Activated CD4-positive, alpha-beta memory T cell treated with anti-CD3 and anti-CD28 coated beads for 36 hours (primary cell): ENCODE measurements at regions not wholly inside any gene's neighbourhood (a gene's known extent, or its start where the extent isn't known, plus 50 kb on each side); places are given as distances from the start of the nearest gene placed in this dataset.
"Not testable (repeated sequence)": the region's sequence is repeated elsewhere in the genome, so short reads cannot be mapped to it uniquely, and the experiment has no call there.

Source experiments
- CTCF ChIA-PET: fragments of 350-600 bp; sonication (Branson Sonifier 250); formaldehyde crosslinking; loops from one replicate; lab custom pipeline; 2021; ENCODE audit warnings: antibody characterized with exemption, inconsistent platforms; lab: Charles Lee
- POLR2A ChIA-PET: fragments of 350-600 bp; sonication (Branson Sonifier 250); formaldehyde crosslinking; loops from one replicate; lab custom pipeline; 2021; ENCODE audit warnings: antibody characterized with exemption; lab: Charles Lee
- DNase-seq: peaks from one replicate; pipeline ENCODE4 v3.0.0-alpha.2; 2020
- H3K27ac Mint-ChIP-seq: one replicate; pipeline ENCODE4 v1.8.0; 2021; ENCODE audit warnings: mixed read lengths
- H3K27me3 Mint-ChIP-seq: one replicate; pipeline ENCODE4 v1.8.0; 2021; ENCODE audit warnings: mixed read lengths
- H3K36me3 Mint-ChIP-seq: one replicate; pipeline ENCODE4 v1.8.0; 2021; ENCODE audit warnings: mixed read lengths
- H3K4me1 Mint-ChIP-seq: one replicate; pipeline ENCODE4 v1.8.0; 2021; ENCODE audit warnings: low read depth, mixed read lengths
- H3K4me3 Mint-ChIP-seq: one replicate; pipeline ENCODE4 v1.8.0; 2021; ENCODE audit warnings: mild to moderate bottlenecking, mixed read lengths
- H3K9me3 Mint-ChIP-seq: one replicate; pipeline ENCODE4 v1.8.0; 2021; ENCODE audit warnings: mixed read lengths
- intact Hi-C: fragments of 100-400 bp; cut with micrococcal nuclease; formaldehyde crosslinking; loops from one replicate; pipeline ENCODE4 v1.15.1; 2023

- intact Hi-C loops, H3K36me3 Mint-ChIP-seq, H3K27me3 Mint-ChIP-seq, H3K9me3 Mint-ChIP-seq, H3K27ac Mint-ChIP-seq, DNase-seq, CTCF ChIA-PET, H3K4me3 Mint-ChIP-seq, POLR2A ChIA-PET, H3K4me1 Mint-ChIP-seq: not testable (repeated sequence)
Observed at GRCh38 chr15:66976106-66976640, 89.2 kb upstream of the SMAD3 start.

GRCh38 chr15:66980326-66980725 lies 85.1 kb upstream of the SMAD3 start:
- intact Hi-C loops, H3K4me1 Mint-ChIP-seq, CTCF ChIA-PET, H3K9me3 Mint-ChIP-seq, H3K4me3 Mint-ChIP-seq, H3K27me3 Mint-ChIP-seq, H3K27ac Mint-ChIP-seq, DNase-seq, POLR2A ChIA-PET, H3K36me3 Mint-ChIP-seq: not testable (repeated sequence)

GRCh38 chr15:66981771-66982170 lies 83.6 kb upstream of the SMAD3 start:
- POLR2A ChIA-PET = no interaction called here
- no peaks in the 10 kb centered on the region for H3K36me3 Mint-ChIP-seq

GRCh38 chr15:66982250-66982649 lies 83.2 kb upstream of the SMAD3 start:
- Mint-ChIP-seq H3K9me3 (no peaks in the 10 kb centered on the region), H3K4me1 (no peaks in the 10 kb centered on the region), H3K36me3 (no peaks in the 10 kb centered on the region), H3K4me3 (no peak overlapping the region), H3K27me3 (peaks cover 7% of the 10 kb centered on the region), H3K27ac (no peak overlapping the region)
- ChIA-PET POLR2A (no interaction called here), CTCF (no interaction called here)
- intact Hi-C loops = no loop called here
- no peak for DNase-seq

More at GRCh38 chr15:66981771-66982170, 83.6 kb upstream of the SMAD3 start:
- Mint-ChIP-seq H3K4me1 (no peaks in the 10 kb centered on the region), H3K27me3 (peaks cover 7% of the 10 kb centered on the region), H3K9me3 (no peaks in the 10 kb centered on the region), H3K27ac (no peak overlapping the region), H3K4me3 (no peak overlapping the region)
- intact Hi-C loops = no loop called here
- no peak for DNase-seq
- CTCF ChIA-PET = no interaction called here

GRCh38 chr15:66982816-66983215 lies 82.6 kb upstream of the SMAD3 start:
- Mint-ChIP-seq H3K27me3 (peaks cover 7% of the 10 kb centered on the region), H3K4me3 (no peak overlapping the region), H3K9me3 (no peaks in the 10 kb centered on the region), H3K4me1 (no peaks in the 10 kb centered on the region), H3K36me3 (no peaks in the 10 kb centered on the region), H3K27ac (no peak overlapping the region)
- ChIA-PET CTCF (no interaction called here), POLR2A (no interaction called here)
- DNase-seq = no peak
- intact Hi-C loops = no loop called here

- Mint-ChIP-seq H3K27ac (no peak overlapping the region), H3K4me1 (no peaks in the 10 kb centered on the region), H3K36me3 (no peaks in the 10 kb centered on the region), H3K4me3 (no peak overlapping the region), H3K9me3 (no peaks in the 10 kb centered on the region), H3K27me3 (peaks cover 3% of the 10 kb centered on the region)
- intact Hi-C loops = no loop called here
- ChIA-PET CTCF (no interaction called here), POLR2A (no interaction called here)
- no peak for DNase-seq
Observed at GRCh38 chr15:66985653-66986052, 79.7 kb upstream of the SMAD3 start.

GRCh38 chr15:66986951-66987350 lies 78.5 kb upstream of the SMAD3 start:
- no peak for DNase-seq
- no peaks in the 10 kb centered on the region for H3K36me3 Mint-ChIP-seq
- no peak overlapping the region for H3K4me3 Mint-ChIP-seq
- intact Hi-C loops = no loop called here
- H3K27me3 Mint-ChIP-seq = peaks cover 3% of the 10 kb centered on the region
- CTCF ChIA-PET = interaction anchor here (0.9 kb wide), 1 partner anchor 318 kb away, joined by 4 read pairs; no protein-coding TSS in a partner anchor
- H3K4me1 Mint-ChIP-seq = no peaks in the 10 kb centered on the region
- H3K9me3 Mint-ChIP-seq = no peaks in the 10 kb centered on the region
- POLR2A ChIA-PET = no interaction called here
- no peak overlapping the region for H3K27ac Mint-ChIP-seq

- no peak overlapping the region for H3K4me3 Mint-ChIP-seq
- no peak overlapping the region for H3K27ac Mint-ChIP-seq
- H3K4me1 Mint-ChIP-seq = no peaks in the 10 kb centered on the region
- H3K36me3 Mint-ChIP-seq = no peaks in the 10 kb centered on the region
- H3K9me3 Mint-ChIP-seq = no peaks in the 10 kb centered on the region
- intact Hi-C loops = no loop called here
- ChIA-PET POLR2A (no interaction called here), CTCF (interaction anchor here (0.7 kb wide), 1 partner anchor 47 kb away, joined by 3 read pairs; no protein-coding TSS in a partner anchor)
- H3K27me3 Mint-ChIP-seq = no peaks in the 10 kb centered on the region
- DNase-seq = no peak
Observed at GRCh38 chr15:66993090-66993489, 72.3 kb upstream of the SMAD3 start.

- ChIA-PET CTCF (no interaction called here), POLR2A (no interaction called here)
- H3K27ac Mint-ChIP-seq = no peak overlapping the region
- intact Hi-C loops = no loop called here
- no peak overlapping the region for H3K4me3 Mint-ChIP-seq
- DNase-seq = no peak
- H3K36me3 Mint-ChIP-seq = no peaks in the 10 kb centered on the region
- no peaks in the 10 kb centered on the region for H3K4me1 Mint-ChIP-seq
- H3K27me3 Mint-ChIP-seq = no peaks in the 10 kb centered on the region
- peaks cover 7% of the 10 kb centered on the region for H3K9me3 Mint-ChIP-seq
Observed at GRCh38 chr15:66993874-66994696, 71.3 kb upstream of the SMAD3 start.

- H3K4me3 Mint-ChIP-seq = no peak overlapping the region
- DNase-seq = no peak
- H3K9me3 Mint-ChIP-seq = peaks cover 9% of the 10 kb centered on the region
- ChIA-PET CTCF (no interaction called here), POLR2A (no interaction called here)
- H3K4me1 Mint-ChIP-seq = no peaks in the 10 kb centered on the region
- no peaks in the 10 kb centered on the region for H3K27me3 Mint-ChIP-seq
- H3K36me3 Mint-ChIP-seq = no peaks in the 10 kb centered on the region
- intact Hi-C loops = no loop called here
- no peak overlapping the region for H3K27ac Mint-ChIP-seq
Observed at GRCh38 chr15:66994927-66995656, 70.3 kb upstream of the SMAD3 start.

GRCh38 chr15:66996094-66996493 lies 69.3 kb upstream of the SMAD3 start:
- Mint-ChIP-seq H3K27me3 (no peaks in the 10 kb centered on the region), H3K9me3 (peaks cover 9% of the 10 kb centered on the region), H3K27ac (no peak overlapping the region), H3K4me3 (no peak overlapping the region), H3K36me3 (no peaks in the 10 kb centered on the region), H3K4me1 (no peaks in the 10 kb centered on the region)
- ChIA-PET POLR2A (no interaction called here), CTCF (interaction anchor here (1.0 kb wide), 1 partner anchor 50 kb away, joined by 4 read pairs; no protein-coding TSS in a partner anchor)
- intact Hi-C loops = no loop called here
- no peak for DNase-seq

GRCh38 chr15:66997212-66997611 lies 68.2 kb upstream of the SMAD3 start:
- Mint-ChIP-seq H3K4me3 (no peak overlapping the region), H3K4me1 (no peaks in the 10 kb centered on the region), H3K9me3 (peaks cover 9% of the 10 kb centered on the region), H3K27ac (no peak overlapping the region), H3K27me3 (no peaks in the 10 kb centered on the region), H3K36me3 (no peaks in the 10 kb centered on the region)
- POLR2A ChIA-PET = no interaction called here
- intact Hi-C loops = no loop called here
- CTCF ChIA-PET = no interaction called here
- no peak for DNase-seq
